HuH-7.5 (cell line): ENCODE measurements at regions not wholly inside any gene's neighbourhood (a gene's known extent, or its start where the extent isn't known, plus 50 kb on each side); places are given as distances from the start of the nearest gene placed in this dataset.
"Not testable (repeated sequence)": the region's sequence is repeated elsewhere in the genome, so short reads cannot be mapped to it uniquely, and the experiment has no call there.

Experiments used
- DNase-seq: peaks from one replicate; pipeline ENCODE4 v3.0.0; 2011; ENCODE audit warnings: low spot score

DNA sequence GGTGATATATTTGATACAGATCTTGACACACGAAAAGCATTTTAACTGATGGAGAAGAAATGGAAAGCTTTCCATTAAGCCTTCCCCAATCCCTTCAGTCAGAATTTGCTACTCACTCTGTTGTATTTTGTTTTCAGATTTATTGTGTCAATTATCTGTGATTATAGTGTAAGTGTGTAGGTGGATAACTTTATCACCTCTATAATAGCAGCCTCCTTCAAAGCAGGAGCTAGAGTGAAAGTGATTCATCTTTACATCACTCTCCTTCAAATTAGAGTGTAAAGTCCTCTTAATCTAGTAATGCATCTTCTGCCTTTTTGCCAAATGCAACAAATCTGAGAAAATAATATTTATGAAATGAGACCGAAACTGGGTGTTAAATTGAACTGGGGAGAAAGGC, 459.7 kb upstream of the ZP4 start:
- no peak for DNase-seq

DNA sequence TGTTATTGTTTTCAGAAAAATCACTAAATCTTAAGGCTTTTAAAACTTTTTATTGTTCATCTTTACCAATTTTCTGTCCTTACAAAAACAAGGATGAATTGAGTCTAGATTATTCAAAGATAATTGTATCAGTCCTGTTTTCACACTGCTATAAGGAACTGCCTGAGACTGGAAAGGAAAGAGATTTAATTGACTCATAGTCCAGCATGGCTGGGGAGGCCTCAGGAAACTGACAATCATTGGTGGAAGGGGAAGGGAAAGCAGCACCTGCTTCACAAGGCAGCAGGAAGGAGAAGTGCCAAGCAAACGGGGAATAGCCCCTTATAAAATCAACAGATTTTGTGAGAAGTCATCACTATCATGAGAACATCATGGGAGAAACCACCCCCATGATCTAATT, 455.6 kb upstream of the ZP4 start:
- DNase-seq = no peak

DNA sequence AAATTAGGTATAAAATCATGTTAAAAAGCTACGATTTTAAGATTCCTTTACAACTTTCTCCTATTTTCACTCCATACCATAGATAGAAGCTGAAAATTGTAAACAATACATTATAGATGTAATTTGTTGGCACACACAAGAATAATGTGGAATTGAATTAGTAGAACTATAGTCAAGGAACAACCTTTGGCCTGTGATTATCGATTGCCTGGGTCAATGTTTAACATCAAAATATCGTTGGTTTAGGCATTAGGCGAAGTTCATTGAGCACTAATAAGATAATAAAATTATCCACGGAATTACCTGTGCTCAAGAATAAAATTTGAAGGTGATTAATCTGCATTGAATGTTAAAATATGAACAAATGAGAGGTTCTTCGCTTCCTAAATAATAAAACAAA, 455.1 kb upstream of the ZP4 start:
- no peak for DNase-seq

DNA sequence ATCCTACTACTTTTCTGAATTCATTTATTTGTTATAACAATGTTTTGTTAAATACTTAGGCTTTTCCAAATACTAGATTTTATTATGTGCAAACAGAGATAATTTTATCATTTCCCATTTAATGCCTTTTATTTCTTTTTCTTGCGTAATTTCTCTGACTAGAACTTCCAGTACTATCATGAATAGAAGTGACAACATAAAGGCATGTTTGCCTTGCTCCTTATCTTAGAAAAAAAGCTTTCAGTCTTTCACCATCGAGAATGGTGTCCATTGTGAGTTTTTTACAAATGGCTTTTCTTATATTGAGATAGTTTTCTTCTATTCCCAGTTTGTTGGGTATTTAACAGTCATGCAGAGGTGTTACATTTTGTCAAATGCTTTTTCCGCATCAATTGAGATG, 453.1 kb upstream of the ZP4 start:
- no peak for DNase-seq

DNA sequence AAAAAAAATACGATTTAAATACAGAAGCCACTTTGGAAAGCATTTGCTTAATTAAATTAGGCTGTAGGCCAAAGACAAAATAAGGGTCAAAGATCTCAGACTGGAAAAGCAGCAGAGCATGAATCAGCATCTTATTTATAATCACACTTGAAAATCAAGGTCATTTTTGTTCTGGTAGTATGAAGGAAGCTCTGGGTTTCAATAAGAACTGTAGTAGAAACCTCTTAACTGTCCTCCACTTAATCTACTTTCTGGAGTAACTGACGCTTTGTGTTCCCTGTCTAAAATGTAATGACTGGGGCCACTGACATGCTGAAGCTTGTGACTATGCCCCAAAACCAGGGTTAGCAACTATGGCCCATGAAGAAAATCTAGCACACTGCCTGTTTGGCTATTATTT, 450.7 kb upstream of the ZP4 start:
- no peak for DNase-seq

DNA sequence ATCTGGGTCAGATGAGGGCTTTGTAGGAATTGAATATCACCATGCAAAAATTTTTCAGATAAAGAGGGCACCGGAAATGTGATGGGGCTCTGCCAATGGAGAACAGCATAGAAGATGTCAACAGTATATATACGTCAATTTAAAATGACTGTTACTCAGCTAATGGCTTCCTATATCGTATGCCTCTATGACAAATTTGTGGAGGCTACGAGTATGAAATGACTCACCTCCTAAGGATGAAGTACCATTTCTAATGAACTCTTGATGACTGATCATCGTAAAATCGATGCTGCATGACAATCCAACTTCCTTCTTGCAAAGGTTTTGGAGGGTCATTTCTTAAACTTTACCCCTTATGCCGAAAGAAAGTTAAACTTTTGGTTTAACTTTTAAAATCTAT, 450.3 kb upstream of the ZP4 start:
- DNase-seq = no peak

DNA sequence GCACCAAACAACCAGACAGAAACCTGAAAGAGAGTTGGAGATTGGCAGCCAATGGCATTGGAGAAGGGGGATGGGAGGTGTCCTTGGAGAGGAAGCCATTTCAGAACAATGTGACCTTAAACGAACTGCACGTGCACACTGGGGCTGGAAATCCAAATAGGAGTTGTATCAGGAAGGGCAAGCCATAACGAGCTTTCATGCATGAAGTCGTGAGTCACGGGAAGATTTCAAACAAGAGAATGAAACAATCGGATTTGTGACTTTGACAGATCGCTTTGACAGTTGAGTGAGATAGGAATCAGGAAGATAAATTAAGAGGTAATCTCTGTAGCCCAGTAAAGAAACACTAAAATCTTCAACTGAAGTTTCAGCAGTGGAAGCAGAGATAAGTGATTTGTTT, 445.8 kb upstream of the ZP4 start:
- DNase-seq = no peak

DNA sequence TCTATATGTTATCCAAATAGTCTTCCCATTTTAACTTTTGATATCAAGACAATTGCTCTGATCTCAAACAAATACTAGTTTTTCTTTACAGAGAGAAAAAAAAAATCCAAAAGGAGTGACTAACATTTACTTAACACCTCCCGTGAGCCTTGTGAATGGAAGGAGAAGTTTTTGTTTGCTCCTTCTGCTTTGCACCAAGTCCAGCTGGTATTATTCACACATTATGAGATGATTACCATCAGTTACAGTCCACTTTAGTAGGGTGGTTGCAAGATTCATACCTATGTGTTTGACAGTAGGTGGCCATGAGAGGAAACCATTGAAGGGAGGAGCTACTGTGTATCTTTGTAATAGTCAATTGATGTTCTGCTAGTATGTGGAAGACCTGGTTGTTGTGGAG, 443.4 kb upstream of the ZP4 start:
- no peak for DNase-seq

DNA sequence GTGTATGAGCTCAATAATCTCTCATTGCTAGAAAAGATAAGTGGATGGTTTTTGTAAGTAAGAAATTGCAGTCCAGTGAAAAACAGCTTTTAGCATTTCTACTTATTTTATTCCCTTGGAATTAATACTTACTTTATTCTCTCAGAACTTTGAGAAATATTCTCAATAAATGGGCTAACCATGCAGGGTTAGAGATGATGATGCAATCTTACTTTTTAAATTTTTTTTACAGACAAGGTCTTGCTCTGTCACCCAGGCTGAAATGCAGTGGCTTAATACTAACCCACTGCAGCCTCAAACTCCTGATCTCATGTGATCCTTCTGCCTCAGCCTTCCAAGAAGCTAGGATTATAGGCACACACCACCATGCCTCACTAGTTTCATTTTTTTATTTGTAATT, 440.8 kb upstream of the ZP4 start:
- no peak for DNase-seq

DNA sequence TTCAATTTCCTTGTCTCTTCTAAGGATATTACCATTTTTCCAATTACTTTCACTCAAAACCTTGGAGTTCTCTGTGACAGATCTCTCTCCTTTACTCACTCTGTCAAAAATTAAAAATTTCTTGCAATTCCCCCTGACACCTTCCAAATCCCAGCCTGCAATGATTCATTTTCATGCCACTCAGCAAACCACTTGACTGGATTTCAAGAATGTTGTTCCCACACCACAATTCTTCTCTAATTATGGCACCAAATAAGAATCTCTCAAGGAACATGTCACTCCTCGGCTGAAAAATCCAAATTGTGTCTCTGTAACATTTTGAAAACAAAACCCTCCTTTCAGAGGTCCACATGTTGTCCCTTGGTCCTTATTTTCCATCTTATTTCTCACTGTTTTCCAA, 438.9 kb upstream of the ZP4 start:
- DNase-seq = no peak

DNA sequence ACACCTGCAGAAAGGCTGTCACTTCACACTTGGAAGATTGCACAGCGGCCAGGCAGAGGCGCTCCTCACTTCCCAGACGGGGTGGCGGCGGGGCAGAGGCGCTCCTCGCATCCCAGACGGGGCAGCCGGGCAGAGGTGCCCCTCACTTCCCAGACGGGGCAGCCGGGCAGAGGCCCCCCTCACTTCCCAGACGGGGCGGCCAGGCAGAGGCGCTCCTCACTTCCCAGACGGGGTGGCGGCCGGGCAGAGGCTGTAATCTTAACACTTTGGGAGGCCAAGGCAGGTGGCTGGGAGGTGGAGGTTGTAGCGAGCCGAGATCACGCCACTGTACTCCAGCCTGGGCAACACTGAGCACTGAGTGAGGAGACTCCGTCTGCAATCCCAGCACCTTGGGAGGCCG, 436.3 kb upstream of the ZP4 start:
- not testable (repeated sequence) for DNase-seq

DNA sequence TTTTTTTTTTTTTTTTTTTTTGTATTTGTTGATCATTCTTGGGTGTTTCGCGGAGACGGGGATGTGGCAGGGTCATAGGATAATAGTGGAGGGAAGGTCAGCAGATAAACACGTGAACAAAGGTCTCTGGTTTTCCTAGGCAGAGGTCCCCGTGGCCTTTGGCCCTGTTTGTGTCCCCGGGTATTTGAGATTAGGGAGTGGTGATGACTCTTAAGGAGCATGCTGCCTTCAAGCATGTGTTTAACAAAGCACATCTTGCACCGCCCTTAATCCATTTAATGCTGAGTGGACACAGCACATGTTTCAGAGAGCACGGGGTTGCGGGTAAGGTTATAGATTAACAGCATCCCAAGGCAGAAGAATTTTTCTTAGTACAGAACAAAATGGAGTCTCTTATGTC, 435.8 kb upstream of the ZP4 start:
- DNase-seq = not testable (repeated sequence)

DNA sequence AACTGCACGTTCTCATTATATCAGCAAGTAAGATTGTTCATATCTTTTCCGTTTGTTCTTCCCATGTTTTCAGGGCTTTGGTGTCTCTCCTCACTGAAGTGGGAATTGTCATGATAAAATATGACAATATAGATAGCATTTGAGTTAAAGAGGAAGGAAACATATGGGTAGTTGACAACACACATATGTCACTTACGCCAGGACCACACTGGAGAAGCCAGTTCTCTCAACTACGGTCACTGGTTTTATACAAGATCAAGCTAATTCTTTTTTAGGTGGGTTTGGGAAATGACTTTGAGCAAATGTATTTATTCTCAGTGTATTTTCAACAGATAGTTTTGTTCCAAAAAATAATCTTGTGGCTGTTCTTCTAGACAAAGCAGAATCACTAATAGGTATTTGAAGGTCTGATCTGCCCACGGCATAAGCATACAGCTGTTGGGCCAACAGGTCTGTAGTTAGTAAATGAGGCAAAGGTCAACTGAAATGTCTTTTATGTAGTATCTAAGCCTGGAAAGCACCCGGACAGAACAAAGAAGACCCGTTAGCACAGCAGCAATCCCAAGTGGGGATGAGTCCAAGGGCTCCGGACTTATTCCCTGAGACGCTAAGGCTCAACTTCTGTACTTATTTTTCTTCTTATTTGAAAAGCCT, 433.6 kb upstream of the ZP4 start:
- no peak for DNase-seq

DNA sequence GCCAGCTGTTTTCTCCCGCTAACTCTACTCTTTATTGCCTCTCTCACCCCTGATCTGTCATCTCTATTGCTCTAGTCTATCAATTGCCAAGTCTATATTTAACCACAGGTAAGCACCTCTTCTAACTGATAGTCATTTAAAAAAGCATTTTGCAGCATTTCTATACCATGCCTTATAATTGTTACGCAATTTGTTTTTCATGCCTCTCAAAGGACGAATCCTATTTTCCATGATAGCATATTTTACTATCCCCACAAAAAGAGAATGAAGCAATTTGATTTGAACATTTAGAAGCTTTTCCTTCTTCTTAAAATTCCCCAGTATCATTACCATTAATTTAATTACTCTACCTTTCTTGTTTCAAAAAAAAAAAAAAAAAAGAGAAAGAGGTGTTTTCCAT, 432.8 kb upstream of the ZP4 start:
- no peak for DNase-seq

DNA sequence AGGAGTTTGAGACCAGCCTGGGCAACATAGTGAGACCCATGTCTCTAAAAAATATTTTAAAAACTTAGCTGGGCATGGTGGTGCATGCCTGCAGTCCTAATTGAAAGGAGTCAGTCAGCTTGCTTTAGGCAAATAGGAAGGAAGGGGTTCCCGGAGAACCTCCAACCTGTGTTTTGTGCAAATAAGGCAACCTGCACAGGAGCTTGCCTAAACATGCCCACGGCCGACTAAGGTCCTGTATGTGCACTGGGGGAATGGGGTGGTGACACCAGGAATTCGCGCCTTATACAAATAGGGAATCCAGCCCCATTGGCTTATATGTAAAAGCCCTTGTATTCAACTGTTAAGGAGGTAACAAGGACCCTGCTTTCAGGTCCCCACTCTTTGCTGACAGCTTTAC, 429.2 kb upstream of the ZP4 start:
- no peak for DNase-seq

DNA sequence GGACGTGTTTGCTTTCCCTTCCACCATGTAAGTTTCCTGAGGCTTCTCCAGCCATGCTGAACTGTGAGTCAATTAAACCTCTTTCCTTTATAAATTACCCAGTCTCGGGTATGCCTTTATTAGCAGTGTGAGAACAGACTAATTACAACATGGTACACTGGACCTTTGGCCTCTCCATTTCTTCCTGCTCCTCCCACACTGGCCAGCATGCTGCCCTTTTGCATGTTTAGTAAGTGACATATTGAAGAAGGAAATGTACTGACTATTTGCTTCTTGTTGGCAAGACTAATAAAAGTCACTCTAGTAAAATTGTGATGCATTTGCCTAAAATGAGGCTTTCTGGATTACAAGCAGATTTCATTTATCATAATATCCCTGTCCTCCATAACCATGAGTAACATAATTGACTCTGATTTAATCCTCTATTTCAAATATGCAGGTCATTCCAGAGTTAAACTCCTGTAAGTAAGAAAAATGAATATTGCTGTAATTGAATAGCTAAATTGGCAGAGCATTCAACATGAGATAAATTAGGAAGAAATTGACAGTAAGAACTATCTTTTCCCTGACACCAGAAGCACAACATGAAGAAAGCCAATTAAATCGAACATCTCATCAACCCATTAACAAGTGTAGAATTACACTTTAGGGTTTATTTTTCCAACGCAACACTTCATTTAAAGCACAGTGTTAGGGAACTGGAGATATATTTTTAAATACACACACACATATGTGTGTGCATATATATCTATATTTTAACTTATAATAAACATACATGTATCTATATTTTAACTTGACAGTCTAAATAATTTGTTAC, 427.8 kb upstream of the ZP4 start:
- DNase-seq = no peak

DNA sequence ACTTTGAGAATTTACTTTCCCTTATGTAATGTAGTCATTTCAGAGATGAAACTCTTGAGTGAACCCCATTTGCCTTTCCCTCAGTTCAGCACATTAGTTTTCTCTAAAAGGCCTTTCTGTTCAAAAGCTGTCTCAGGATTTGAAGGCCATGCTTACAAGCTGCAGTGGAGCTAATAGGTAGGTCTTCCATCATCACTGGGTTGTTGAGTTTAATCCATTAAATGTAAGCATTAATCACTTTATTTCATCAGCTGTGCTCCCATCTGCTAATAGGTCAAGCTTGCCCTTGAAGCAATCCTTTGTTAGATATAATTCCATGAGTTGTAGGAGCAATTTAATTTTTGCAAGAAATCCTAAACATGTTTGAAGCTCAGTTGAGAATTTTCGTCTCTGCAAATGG, 422.2 kb upstream of the ZP4 start:
- DNase-seq = no peak

DNA sequence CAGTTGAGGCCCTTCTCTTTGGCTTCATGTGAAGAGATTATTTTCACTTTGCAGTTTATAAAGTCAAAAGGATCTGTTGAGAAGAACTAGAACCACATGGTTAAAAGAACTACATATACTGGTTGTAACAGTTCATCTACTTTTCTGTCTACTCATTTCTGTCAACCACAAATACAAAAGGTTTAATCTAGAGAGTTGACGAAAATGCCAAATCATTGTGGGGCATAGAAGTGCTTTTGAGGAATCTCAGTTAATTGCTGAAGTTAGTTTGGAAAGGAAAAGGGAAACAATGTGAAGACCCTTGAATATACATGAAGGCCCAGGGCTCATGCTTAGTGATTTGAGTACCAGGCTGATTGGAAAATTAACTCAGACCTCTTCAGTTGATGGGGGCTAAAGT, 415.7 kb upstream of the ZP4 start:
- DNase-seq = no peak

DNA sequence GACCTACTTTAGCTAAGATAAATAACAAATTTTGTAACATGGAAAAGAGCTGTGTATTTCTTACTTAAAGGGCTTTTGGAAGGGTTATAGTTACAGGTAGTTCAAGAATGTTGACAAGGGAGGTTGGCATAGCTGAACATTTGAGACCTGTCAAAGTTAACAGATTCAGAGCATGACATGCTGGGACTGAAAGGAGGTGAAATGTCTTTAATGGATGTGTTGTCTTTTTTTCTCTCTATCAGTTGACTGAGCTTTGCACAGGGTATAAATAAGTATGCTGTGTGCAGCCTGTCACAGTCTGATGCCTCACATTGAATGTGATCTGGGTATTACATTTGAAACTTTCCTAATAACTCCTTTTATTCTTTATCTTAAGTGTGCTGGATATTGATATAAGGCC, 411.9 kb upstream of the ZP4 start:
- no peak for DNase-seq

DNA sequence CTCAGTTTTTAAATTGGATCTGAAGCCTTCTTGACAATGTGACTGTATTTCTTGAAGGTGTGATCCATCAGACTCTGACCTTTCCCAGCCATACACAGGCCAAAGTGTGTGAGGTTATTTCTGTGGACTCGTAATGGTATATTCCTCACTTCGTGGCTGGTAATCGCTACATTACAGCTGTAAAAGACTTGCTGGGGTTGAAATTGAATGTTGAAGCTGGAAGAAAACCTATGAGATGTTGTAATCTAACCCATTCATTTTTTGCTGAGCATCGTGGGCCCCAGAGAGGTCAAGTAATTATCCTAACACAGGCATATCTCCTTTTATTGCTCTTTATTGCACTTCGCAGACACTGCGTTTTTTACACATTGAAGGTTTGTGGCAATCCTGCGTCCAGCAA, 405.6 kb upstream of the ZP4 start:
- DNase-seq = no peak

DNA sequence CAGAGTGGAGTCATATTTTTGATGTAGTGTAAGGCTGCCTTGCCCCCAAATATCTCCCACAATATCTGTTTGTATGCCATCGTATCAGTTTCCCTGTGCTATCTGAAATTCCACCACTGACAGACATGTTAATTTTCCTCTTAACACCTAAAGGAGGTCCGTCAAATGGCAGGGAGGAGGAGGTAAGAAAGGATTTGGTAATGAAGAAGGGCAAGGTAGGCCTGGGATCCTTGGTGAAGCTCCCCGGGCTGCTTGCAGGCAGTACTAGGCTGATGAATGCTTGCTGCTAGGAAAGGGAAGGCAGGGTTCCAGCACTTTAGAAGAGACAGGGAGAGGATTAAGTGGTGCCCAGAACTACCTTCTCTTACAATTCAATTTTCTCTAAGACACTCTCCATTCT, 402.4 kb upstream of the ZP4 start:
- DNase-seq = no peak

DNA sequence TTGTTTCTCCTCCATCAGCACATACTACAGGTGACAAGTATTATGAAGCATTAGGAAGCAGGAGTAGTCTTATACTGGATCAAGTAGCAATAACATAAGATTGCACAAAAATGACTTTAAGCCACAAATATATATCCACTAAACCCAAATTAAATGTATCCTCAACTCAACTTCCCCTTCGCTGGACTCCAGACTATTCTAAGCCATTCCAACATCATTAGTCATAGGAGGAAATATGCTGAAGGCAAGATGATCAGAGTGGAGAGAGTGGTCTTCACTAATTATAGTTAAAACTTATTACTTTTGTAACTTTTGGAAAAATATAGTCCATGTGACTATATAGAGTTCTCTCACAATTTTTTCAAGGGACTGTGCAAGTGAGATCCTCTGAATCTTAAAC, 390.7 kb upstream of the ZP4 start:
- DNase-seq = no peak

DNA sequence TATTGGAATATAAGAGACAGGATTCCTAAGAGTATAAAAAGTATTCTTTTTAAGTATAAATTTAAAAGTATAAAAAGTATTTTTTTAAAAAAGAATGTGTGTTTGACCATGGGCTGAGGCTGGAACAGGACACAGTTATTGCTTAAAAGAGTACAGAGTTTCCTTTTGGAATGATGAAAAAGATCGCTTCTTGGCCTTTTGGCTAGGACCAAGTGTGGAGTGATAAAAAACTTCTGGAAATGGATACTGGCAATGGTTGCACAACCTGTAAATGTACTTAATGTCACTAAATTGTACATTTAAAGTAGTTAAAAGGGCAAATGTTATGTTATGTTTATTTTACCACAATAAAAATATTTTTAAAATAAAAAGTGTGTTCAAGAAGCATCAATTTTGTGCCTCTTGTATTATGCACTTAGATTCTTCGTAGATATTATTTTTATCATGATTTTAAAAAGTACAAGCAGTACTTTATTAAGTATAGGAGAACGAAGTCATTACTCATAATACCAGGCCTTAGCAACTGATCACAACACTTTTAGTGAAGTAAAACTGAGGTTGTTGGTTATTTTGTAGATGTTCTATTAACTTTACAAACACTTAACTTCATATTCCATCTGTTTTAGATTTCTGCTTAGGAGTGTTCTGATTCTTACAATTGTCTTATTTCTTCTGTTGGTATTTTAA, 389.1 kb upstream of the ZP4 start:
- no peak for DNase-seq

DNA sequence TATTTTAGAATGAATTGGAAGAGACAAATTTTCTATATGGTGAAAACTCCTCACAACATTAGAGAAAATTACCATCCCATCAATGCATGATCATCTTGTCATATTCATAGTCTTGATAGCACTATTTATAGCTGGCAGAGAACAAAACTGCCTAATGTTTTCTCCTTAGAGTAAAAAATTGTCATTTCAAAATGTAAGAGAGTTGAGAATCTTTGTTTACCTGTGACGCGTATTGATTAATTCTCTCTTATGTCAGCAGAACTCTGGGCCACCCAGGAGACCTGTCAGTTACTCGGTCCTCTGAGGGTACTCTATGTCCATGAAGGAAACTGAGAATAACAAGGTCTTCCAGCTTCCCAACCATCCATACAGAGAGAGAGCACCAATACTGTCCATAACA, 381.4 kb upstream of the ZP4 start:
- DNase-seq = no peak
